GM18520 (cell line): ENCODE measurements at regions not wholly inside any gene's neighbourhood (a gene's known extent, or its start where the extent isn't known, plus 50 kb on each side); places are given as distances from the start of the nearest gene placed in this dataset.
"Not testable (repeated sequence)": the region's sequence is repeated elsewhere in the genome, so short reads cannot be mapped to it uniquely, and the experiment has no call there.

Experiments
- ATAC-seq: cut with Tn5 transposase; IDR thresholded peaks from one replicate; pipeline ENCODE4 v1.9.1; 2021; ENCODE audit not compliant: unreplicated experiment

- ATAC-seq: no peak
These were observed 247.9 kb upstream of the GJE1 start for GRCh38 chr6:141884850-141885249.

- ATAC-seq: no peak
These were observed 254.0 kb upstream of the GJE1 start for GRCh38 chr6:141878686-141879085.

GRCh38 chr6:141877275-141877983 is 255.3 kb upstream of the GJE1 start:
- no peak for ATAC-seq

- no peak for ATAC-seq
These were observed 257.7 kb upstream of the GJE1 start for GRCh38 chr6:141874930-141875602.

GRCh38 chr6:141869509-141869908 is 263.2 kb upstream of the GJE1 start:
- ATAC-seq: not testable (repeated sequence)

GRCh38 chr6:141867767-141868166 is 265.0 kb upstream of the GJE1 start:
- ATAC-seq: no peak

GRCh38 chr6:141866731-141867497 is 265.8 kb upstream of the GJE1 start:
- no peak for ATAC-seq

- ATAC-seq: no peak
These were observed 281.7 kb upstream of the GJE1 start for GRCh38 chr6:141851063-141851462.

- no peak for ATAC-seq
These were observed 284.5 kb upstream of the GJE1 start for GRCh38 chr6:141848029-141848890.

GRCh38 chr6:141846639-141847038 is 286.1 kb upstream of the GJE1 start:
- ATAC-seq: no peak

- ATAC-seq: no peak
These were observed 289.4 kb upstream of the GJE1 start for GRCh38 chr6:141843178-141843834.

- no peak for ATAC-seq
These were observed 299.6 kb upstream of the GJE1 start for GRCh38 chr6:141833001-141833655.

GRCh38 chr6:141830530-141830929 is 302.2 kb upstream of the GJE1 start:
- ATAC-seq: no peak

- no peak for ATAC-seq
These were observed 303.0 kb upstream of the GJE1 start for GRCh38 chr6:141829566-141830360.

- no peak for ATAC-seq
These were observed 308.4 kb upstream of the GJE1 start for GRCh38 chr6:141824350-141824749.

- not testable (repeated sequence) for ATAC-seq
These were observed 317.7 kb upstream of the GJE1 start for GRCh38 chr6:141815039-141815438.

- no peak for ATAC-seq
These were observed 322.8 kb upstream of the GJE1 start for GRCh38 chr6:141809901-141810300.

GRCh38 chr6:141808662-141809061 is 324.1 kb upstream of the GJE1 start:
- no peak for ATAC-seq

GRCh38 chr6:141800973-141801372 is 331.8 kb upstream of the GJE1 start:
- not testable (repeated sequence) for ATAC-seq
